K562 (cell line): ENCODE measurements at regions not wholly inside any gene's neighbourhood (a gene's known extent, or its start where the extent isn't known, plus 50 kb on each side); places are given as distances from the start of the nearest gene placed in this dataset.

Source experiments
- ARID2 ChIP-seq: fragments of 450-650 bp; IDR thresholded peaks from 2 replicates; pipeline ENCODE4 v1.6.1; 2017; ENCODE audit warnings: antibody characterized with exemption, mild to moderate bottlenecking
- BRF1 ChIP-seq: IDR thresholded peaks from 3 replicates; pipeline ENCODE4 v1.6.1; 2011; ENCODE audit warnings: borderline replicate concordance, mild to moderate bottlenecking; ENCODE audit not compliant: insufficient read length; ENCODE audit errors: extremely low read depth
- CHD2 ChIP-seq: IDR thresholded peaks from 2 replicates; pipeline ENCODE4 v1.6.1; 2011; ENCODE audit warnings: low read depth, low read length
- FOXK1 ChIP-seq: sonication (generic); formaldehyde crosslinking; IDR thresholded peaks from 2 replicates; pipeline ENCODE4 v1.8.0; 2022; ENCODE audit warnings: missing genetic modification reagents, mild to moderate bottlenecking, borderline replicate concordance
- HLTF ChIP-seq: fragments of 450-650 bp; IDR thresholded peaks from 2 replicates; pipeline ENCODE4 v1.6.1; 2016
- LARP7 ChIP-seq: fragments of 450-650 bp; IDR thresholded peaks from 2 replicates; pipeline ENCODE4 v1.6.1; 2016
- NFIX ChIP-seq: fragments of 250-450 bp; sonication (Bioruptor Pico); IDR thresholded peaks from 2 replicates; pipeline ENCODE4 v1.4.0; 2020; ENCODE audit warnings: low read depth, mild to moderate bottlenecking, moderate library complexity
- RBM39 ChIP-seq: fragments of 200-400 bp; formaldehyde crosslinking; optimal IDR thresholded peaks from 2 replicates; pipeline ENCODE3; 2018; ENCODE audit warnings: low read depth, low read length
- RFX7 ChIP-seq: fragments of 250-450 bp; sonication (Bioruptor Pico); IDR thresholded peaks from 2 replicates; pipeline ENCODE4 v1.5.1; 2021; ENCODE audit warnings: mild to moderate bottlenecking
- SMAD3 ChIP-seq: fragments of 450-650 bp; formaldehyde crosslinking; conservative IDR thresholded peaks from 2 replicates; pipeline ENCODE4 v1.4.0; 2020; ENCODE audit warnings: mild to moderate bottlenecking
- TBL1XR1 ChIP-seq, 2 experiments: IDR thresholded peaks; 2 replicates each; pipeline ENCODE4 v1.6.1; 2012; ENCODE audit warnings: improper control_type of control experiment in 2 of 2, low read length in 2 of 2, mild to moderate bottlenecking in 1 of 2
- THRAP3 ChIP-seq: fragments of 450-650 bp; IDR thresholded peaks from 2 replicates; pipeline ENCODE4 v1.6.1; 2016; ENCODE audit warnings: mild to moderate bottlenecking, inconsistent platforms, borderline replicate concordance
- TRIM24 ChIP-seq, 2 experiments: fragments of 450-650 bp; IDR thresholded peaks; 2 replicates each; pipeline ENCODE4 v1.6.1; 2016
- ZNF77 ChIP-seq: fragments of 250-450 bp; sonication (Bioruptor Pico); IDR thresholded peaks from 2 replicates; pipeline ENCODE4 v1.5.0; 2020
- ZNF778 ChIP-seq: fragments of 450-650 bp; formaldehyde crosslinking; IDR thresholded peaks from 2 replicates; pipeline ENCODE4 v1.4.0; 2020; ENCODE audit warnings: mild to moderate bottlenecking, moderate library complexity
- TF ChIP-seq, protein P1 (sequence below): sonication (generic); formaldehyde crosslinking; IDR thresholded peaks from 2 replicates; pipeline ENCODE4 v1.4.0; 2020; ENCODE audit warnings: mild to moderate bottlenecking, missing genetic modification reagents
- TF ChIP-seq, protein P2 (sequence below), 2 experiments: fragments of 450-650 bp in 1 of 2; IDR thresholded peaks; 2 replicates each; pipeline ENCODE4 v1.6.1; 2011 to 2017; ENCODE audit warnings: low read depth in 2 of 2, antibody characterized with exemption in 1 of 2, borderline replicate concordance in 1 of 2, low read length in 1 of 2, mild to moderate bottlenecking in 1 of 2, mixed read lengths in 1 of 2; ENCODE audit not compliant: control insufficient read depth in 1 of 2
- TF ChIP-seq, protein P3 (sequence below): fragments of 450-650 bp; IDR thresholded peaks from 2 replicates; pipeline ENCODE4 v1.6.1; 2016; ENCODE audit warnings: low read depth

DNA sequence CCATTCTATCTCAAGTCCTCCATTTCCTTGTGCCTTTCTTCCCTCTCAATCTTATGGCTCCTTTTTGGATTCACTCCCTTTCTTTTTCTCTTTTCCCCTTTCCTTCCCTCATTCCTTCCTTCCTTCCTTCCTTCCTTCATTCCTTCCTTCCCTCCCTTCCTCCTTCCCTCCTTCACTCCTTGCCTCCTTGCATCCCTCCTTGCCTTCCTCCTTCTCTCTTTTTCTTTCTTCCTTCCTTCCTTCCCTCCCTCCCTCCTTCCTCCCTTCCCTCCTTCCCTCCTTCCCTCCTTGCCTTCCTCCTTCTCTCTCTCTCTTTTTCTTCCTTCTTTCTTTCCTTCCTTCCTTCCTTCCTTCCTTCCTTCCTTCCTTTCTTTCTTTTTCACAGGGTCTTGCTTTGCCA lies 120.1 kb downstream of the SAMD9 start (continued):
- TF ChIP-seq RFX7 (CRISPR knock-in tag): no peak
- TF ChIP-seq, protein P1, sequence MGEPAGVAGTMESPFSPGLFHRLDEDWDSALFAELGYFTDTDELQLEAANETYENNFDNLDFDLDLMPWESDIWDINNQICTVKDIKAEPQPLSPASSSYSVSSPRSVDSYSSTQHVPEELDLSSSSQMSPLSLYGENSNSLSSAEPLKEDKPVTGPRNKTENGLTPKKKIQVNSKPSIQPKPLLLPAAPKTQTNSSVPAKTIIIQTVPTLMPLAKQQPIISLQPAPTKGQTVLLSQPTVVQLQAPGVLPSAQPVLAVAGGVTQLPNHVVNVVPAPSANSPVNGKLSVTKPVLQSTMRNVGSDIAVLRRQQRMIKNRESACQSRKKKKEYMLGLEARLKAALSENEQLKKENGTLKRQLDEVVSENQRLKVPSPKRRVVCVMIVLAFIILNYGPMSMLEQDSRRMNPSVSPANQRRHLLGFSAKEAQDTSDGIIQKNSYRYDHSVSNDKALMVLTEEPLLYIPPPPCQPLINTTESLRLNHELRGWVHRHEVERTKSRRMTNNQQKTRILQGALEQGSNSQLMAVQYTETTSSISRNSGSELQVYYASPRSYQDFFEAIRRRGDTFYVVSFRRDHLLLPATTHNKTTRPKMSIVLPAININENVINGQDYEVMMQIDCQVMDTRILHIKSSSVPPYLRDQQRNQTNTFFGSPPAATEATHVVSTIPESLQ (CRISPR knock-in tag): no peak
- no peak for TF ChIP-seq LARP7
- 0 out of 2 replicates have a peak, but pooled peaks have one; percentile 47 for TF ChIP-seq HLTF
- TF ChIP-seq THRAP3: no peak
- TF ChIP-seq, protein P2, sequence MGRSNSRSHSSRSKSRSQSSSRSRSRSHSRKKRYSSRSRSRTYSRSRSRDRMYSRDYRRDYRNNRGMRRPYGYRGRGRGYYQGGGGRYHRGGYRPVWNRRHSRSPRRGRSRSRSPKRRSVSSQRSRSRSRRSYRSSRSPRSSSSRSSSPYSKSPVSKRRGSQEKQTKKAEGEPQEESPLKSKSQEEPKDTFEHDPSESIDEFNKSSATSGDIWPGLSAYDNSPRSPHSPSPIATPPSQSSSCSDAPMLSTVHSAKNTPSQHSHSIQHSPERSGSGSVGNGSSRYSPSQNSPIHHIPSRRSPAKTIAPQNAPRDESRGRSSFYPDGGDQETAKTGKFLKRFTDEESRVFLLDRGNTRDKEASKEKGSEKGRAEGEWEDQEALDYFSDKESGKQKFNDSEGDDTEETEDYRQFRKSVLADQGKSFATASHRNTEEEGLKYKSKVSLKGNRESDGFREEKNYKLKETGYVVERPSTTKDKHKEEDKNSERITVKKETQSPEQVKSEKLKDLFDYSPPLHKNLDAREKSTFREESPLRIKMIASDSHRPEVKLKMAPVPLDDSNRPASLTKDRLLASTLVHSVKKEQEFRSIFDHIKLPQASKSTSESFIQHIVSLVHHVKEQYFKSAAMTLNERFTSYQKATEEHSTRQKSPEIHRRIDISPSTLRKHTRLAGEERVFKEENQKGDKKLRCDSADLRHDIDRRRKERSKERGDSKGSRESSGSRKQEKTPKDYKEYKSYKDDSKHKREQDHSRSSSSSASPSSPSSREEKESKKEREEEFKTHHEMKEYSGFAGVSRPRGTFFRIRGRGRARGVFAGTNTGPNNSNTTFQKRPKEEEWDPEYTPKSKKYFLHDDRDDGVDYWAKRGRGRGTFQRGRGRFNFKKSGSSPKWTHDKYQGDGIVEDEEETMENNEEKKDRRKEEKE (IDR thresholded peaks at IDR 0.05; ENCODE audit: borderline replicate concordance in 1 of 2, control insufficient read depth in 1 of 2, low read depth in 2 of 2, low read length in 1 of 2): 0 out of 4 replicates have a peak, but pooled peaks of 1 of the 2 experiments have one; percentile 40
- TF ChIP-seq TBL1XR1 (IDR thresholded peaks at IDR 0.05; ENCODE audit: low read length in 2 of 2): no peak
- no peak for TF ChIP-seq RBM39
- no peak for TF ChIP-seq ZNF778
- TF ChIP-seq ARID2: peak; percentile 35; the same call in 1 of the 2 replicates
- no peak for TF ChIP-seq BRF1
- no peak for TF ChIP-seq FOXK1 (CRISPR knock-in tag)
- no peak for TF ChIP-seq SMAD3 (CRISPR knock-in tag)
- TF ChIP-seq CHD2: no peak
- no peak for TF ChIP-seq NFIX (CRISPR knock-in tag)
- no peak for TF ChIP-seq ZNF77 (CRISPR knock-in tag)
- 0 out of 4 replicates have a peak, but pooled peaks of 1 of the 2 experiments have one; percentile 28 for TF ChIP-seq TRIM24 (IDR thresholded peaks at IDR 0.05)
- TF ChIP-seq, protein P3, sequence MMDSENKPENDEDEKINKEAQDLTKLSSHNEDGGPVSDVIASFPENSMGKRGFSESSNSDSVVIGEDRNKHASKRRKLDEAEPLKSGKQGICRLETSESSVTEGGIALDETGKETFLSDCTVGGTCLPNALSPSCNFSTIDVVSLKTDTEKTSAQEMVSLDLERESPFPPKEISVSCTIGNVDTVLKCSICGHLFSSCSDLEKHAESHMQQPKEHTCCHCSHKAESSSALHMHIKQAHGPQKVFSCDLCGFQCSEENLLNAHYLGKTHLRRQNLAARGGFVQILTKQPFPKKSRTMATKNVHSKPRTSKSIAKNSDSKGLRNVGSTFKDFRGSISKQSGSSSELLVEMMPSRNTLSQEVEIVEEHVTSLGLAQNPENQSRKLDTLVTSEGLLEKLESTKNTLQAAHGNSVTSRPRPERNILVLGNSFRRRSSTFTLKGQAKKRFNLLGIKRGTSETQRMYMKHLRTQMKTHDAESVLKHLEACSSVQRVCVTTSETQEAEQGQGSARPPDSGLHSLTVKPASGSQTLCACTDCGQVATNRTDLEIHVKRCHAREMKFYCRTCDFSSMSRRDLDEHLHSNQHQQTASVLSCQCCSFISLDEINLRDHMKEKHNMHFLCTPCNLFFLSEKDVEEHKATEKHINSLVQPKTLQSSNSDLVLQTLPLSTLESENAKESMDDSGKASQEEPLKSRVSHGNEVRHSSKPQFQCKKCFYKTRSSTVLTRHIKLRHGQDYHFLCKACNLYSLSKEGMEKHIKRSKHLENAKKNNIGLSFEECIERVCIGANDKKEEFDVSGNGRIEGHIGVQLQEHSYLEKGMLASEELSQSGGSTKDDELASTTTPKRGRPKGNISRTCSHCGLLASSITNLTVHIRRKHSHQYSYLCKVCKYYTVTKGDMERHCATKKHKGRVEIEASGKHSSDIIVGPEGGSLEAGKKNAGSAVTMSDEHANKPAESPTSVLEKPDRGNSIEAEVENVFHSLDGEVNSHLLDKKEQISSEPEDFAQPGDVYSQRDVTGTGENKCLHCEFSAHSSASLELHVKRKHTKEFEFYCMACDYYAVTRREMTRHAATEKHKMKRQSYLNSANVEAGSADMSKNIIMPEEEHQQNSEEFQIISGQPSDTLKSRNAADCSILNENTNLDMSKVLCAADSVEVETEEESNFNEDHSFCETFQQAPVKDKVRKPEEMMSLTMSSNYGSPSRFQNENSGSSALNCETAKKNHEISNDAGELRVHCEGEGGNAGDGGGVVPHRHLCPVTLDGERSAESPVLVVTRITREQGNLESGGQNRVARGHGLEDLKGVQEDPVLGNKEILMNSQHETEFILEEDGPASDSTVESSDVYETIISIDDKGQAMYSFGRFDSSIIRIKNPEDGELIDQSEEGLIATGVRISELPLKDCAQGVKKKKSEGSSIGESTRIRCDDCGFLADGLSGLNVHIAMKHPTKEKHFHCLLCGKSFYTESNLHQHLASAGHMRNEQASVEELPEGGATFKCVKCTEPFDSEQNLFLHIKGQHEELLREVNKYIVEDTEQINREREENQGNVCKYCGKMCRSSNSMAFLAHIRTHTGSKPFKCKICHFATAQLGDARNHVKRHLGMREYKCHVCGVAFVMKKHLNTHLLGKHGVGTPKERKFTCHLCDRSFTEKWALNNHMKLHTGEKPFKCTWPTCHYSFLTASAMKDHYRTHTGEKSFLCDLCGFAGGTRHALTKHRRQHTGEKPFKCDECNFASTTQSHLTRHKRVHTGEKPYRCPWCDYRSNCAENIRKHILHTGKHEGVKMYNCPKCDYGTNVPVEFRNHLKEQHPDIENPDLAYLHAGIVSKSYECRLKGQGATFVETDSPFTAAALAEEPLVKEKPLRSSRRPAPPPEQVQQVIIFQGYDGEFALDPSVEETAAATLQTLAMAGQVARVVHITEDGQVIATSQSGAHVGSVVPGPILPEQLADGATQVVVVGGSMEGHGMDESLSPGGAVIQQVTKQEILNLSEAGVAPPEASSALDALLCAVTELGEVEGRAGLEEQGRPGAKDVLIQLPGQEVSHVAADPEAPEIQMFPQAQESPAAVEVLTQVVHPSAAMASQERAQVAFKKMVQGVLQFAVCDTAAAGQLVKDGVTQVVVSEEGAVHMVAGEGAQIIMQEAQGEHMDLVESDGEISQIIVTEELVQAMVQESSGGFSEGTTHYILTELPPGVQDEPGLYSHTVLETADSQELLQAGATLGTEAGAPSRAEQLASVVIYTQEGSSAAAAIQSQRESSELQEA: no peak
